WTC11 (cell line): ENCODE measurements at regions not wholly inside any gene's neighbourhood (a gene's known extent, or its start where the extent isn't known, plus 50 kb on each side); places are given as distances from the start of the nearest gene placed in this dataset.

Experiments used
- CTCF ChIP-seq: fragments of 200-600 bp; IDR thresholded peaks from 2 replicates; pipeline ENCODE4 v1.8.0; 2022; ENCODE audit warnings: antibody characterized with exemption
- NFE2L1 ChIP-seq: sonication (generic); formaldehyde crosslinking; IDR thresholded peaks from 2 replicates; pipeline ENCODE4 v1.8.1; 2023; ENCODE audit warnings: missing genetic modification reagents
- NR2C2 ChIP-seq: sonication (generic); formaldehyde crosslinking; IDR thresholded peaks from 2 replicates; pipeline ENCODE4 v1.8.0; 2022; ENCODE audit warnings: mild to moderate bottlenecking, missing genetic modification reagents
- TEAD1 ChIP-seq: sonication (generic); formaldehyde crosslinking; IDR thresholded peaks from 2 replicates; pipeline ENCODE4 v1.8.0; 2022; ENCODE audit warnings: mild to moderate bottlenecking, missing genetic modification reagents

GRCh38 chr21:35222541-35222941, 173.4 kb upstream of the RUNX1 start:
- TF ChIP-seq TEAD1 (CRISPR knock-in tag) (no peak), NR2C2 (CRISPR knock-in tag) (no peak), CTCF (no peak), NFE2L1 (no peak)
